ENCODE measurements at regions not wholly inside any gene's neighbourhood (a gene's known extent, or its start where the extent isn't known, plus 50 kb on each side); places are given as distances from the start of the nearest gene placed in this dataset.

GRCh38 chr3:10570196-10570946 is 65.0 kb upstream of the ATP2B2 start:
- TF ChIP-seq TEAD4 (CRISPR knock-in tag; IDR thresholded peaks at IDR 0.05) (no peak), MAX (CRISPR knock-in tag; IDR thresholded peaks at IDR 0.05) (no peak), ZNF512 (CRISPR knock-in tag; IDR thresholded peaks at IDR 0.05; ENCODE audit: borderline replicate concordance) (no peak), ZNF138 (CRISPR knock-in tag; conservative IDR thresholded peaks at IDR 0.05) (no peak), OVOL2 (CRISPR knock-in tag; IDR thresholded peaks at IDR 0.05; ENCODE audit: borderline replicate concordance) (no peak), SOX15 (CRISPR knock-in tag; IDR thresholded peaks at IDR 0.05) (no peak), CTCF (IDR thresholded peaks at IDR 0.05) (no peak), NFATC4 (CRISPR knock-in tag; IDR thresholded peaks at IDR 0.05) (no peak), ELF4 (CRISPR knock-in tag; IDR thresholded peaks at IDR 0.05; ENCODE audit: low read depth) (no peak), FOXJ3 (CRISPR knock-in tag; IDR thresholded peaks at IDR 0.05; ENCODE audit: borderline replicate concordance) (no peak), NR3C1 (CRISPR knock-in tag; conservative IDR thresholded peaks at IDR 0.05; ENCODE audit: low read depth) (no peak)
- no peak for ATAC-seq
- Mint-ChIP-seq H3K27me3 (ENCODE audit: low read depth) (no peaks in the 10 kb centered on the region), H3K4me3 (no peak overlapping the region), H3K4me1 (no peaks in the 10 kb centered on the region), H3K36me3 (no peaks in the 10 kb centered on the region), H3K9me3 (peaks cover 9% of the 10 kb centered on the region), H3K27ac (no peak overlapping the region)
- CTCF ChIA-PET = interaction anchor here (0.7 to 1.1 kb wide), 2 partner anchors 10 to 13 kb away, joined by 3 to 6 read pairs; no protein-coding TSS in a partner anchor
- POLR2A ChIA-PET = no interaction called here
- no peak for DNase-seq (ENCODE audit: low spot score)

GRCh38 chr3:10574101-10574620 is 68.8 kb upstream of the ATP2B2 start:
- peaks cover 12% of the 10 kb centered on the region for H3K9me3 Mint-ChIP-seq
- TF ChIP-seq CREB1 (CRISPR knock-in tag; IDR thresholded peaks at IDR 0.05) (no peak), ZNF317 (CRISPR knock-in tag; IDR thresholded peaks at IDR 0.05; ENCODE audit: borderline replicate concordance, low read depth) (no peak), HMGXB4 (CRISPR knock-in tag; IDR thresholded peaks at IDR 0.05) (no peak), ATF1 (CRISPR knock-in tag; IDR thresholded peaks at IDR 0.05) (no peak), ETV6 (CRISPR knock-in tag; IDR thresholded peaks at IDR 0.05) (no peak), MYBL2 (CRISPR knock-in tag; IDR thresholded peaks at IDR 0.05) (no peak), NFATC4 (CRISPR knock-in tag; IDR thresholded peaks at IDR 0.05) (no peak), MAX (CRISPR knock-in tag; IDR thresholded peaks at IDR 0.05) (no peak), NR2C2 (CRISPR knock-in tag; IDR thresholded peaks at IDR 0.05) (no peak), SOX15 (CRISPR knock-in tag; IDR thresholded peaks at IDR 0.05) (no peak), E2F1 (CRISPR knock-in tag; IDR thresholded peaks at IDR 0.05) (no peak), ZNF281 (CRISPR knock-in tag; IDR thresholded peaks at IDR 0.05) (no peak), ZNF423 (CRISPR knock-in tag; IDR thresholded peaks at IDR 0.05) (no peak), NFYB (CRISPR knock-in tag; conservative IDR thresholded peaks at IDR 0.05; ENCODE audit: low read depth) (no peak), SMAD4 (CRISPR knock-in tag; IDR thresholded peaks at IDR 0.05) (no peak)
- H3K27ac Mint-ChIP-seq = no peak overlapping the region
- no peaks in the 10 kb centered on the region for H3K36me3 Mint-ChIP-seq
- no peaks in the 10 kb centered on the region for H3K27me3 Mint-ChIP-seq (ENCODE audit: low read depth)
- DNase-seq (ENCODE audit: low spot score) = no peak
- ATAC-seq = no peak
- ChIA-PET POLR2A (no interaction called here), CTCF (no interaction called here)
- H3K4me1 Mint-ChIP-seq = no peaks in the 10 kb centered on the region
- no peak overlapping the region for H3K4me3 Mint-ChIP-seq
